Keratinocyte (primary cell): ENCODE measurements at regions not wholly inside any gene's neighbourhood (a gene's known extent, or its start where the extent isn't known, plus 50 kb on each side); places are given as distances from the start of the nearest gene placed in this dataset.

ENCODE experiments used
- DNase-seq: peaks from one replicate; pipeline ENCODE4 v3.0.0-alpha.2; 2011; ENCODE audit warnings: low read depth, missing footprints, low spot score
- FAIRE-seq: peaks from 2 replicates; lab custom pipeline; 2011; peaks lifted over from hg19 to GRCh38; lab: Jason Lieb, UNC
- H2AFZ ChIP-seq: 2 replicates; pipeline ENCODE4 v1.6.0; 2012; ENCODE audit warnings: low read length, control low read depth, inconsistent platforms; ENCODE audit not compliant: control insufficient read depth
- H3K27ac ChIP-seq: 2 replicates; pipeline ENCODE4 v1.5.1; 2011; ENCODE audit warnings: low read length; ENCODE audit not compliant: control insufficient read depth, insufficient read depth
- H3K27me3 ChIP-seq: 3 replicates; pipeline ENCODE4 v1.6.0; 2011; ENCODE audit warnings: low read length; ENCODE audit not compliant: control insufficient read depth, insufficient read depth; ENCODE audit errors: extremely low read depth
- H3K36me3 ChIP-seq, 2 experiments: 2 replicates in 1 of 2; 3 replicates in 1 of 2; pipeline ENCODE4 v1.5.1; 2011; ENCODE audit warnings: low read length in 2 of 2, mild to moderate bottlenecking in 1 of 2; ENCODE audit not compliant: control insufficient read depth in 2 of 2, insufficient read depth in 2 of 2; ENCODE audit errors: extremely low read depth in 1 of 2
- H3K4me1 ChIP-seq: 3 replicates; pipeline ENCODE4 v1.5.1; 2011; ENCODE audit warnings: low read length; ENCODE audit not compliant: control insufficient read depth, insufficient read depth; ENCODE audit errors: extremely low read depth
- H3K4me2 ChIP-seq: 3 replicates; pipeline ENCODE4 v1.6.0; 2011; ENCODE audit warnings: low read depth, low read length; ENCODE audit not compliant: control insufficient read depth, insufficient read depth; ENCODE audit errors: extremely low read depth
- H3K4me3 ChIP-seq, 3 experiments: fragments of 200-600 bp in 1 of 3; sonication (generic) in 1 of 3; 2 replicates in 2 of 3; 3 replicates in 1 of 3; pipeline ENCODE4 v1.5.1; 2011 to 2016; ENCODE audit warnings: low read length in 3 of 3, mild to moderate bottlenecking in 3 of 3, control low read depth in 2 of 3, inconsistent platforms in 1 of 3, low read depth in 1 of 3, mixed read lengths in 1 of 3, mixed run types in 1 of 3, moderate library complexity in 1 of 3; ENCODE audit not compliant: control insufficient read depth in 2 of 3, insufficient read depth in 2 of 3; ENCODE audit errors: extremely low read depth in 1 of 3
- H3K79me2 ChIP-seq: 2 replicates; pipeline ENCODE4 v1.6.0; 2012; ENCODE audit warnings: low read length; ENCODE audit not compliant: control insufficient read depth, insufficient read depth
- H3K9ac ChIP-seq: 3 replicates; pipeline ENCODE4 v1.6.0; 2011; ENCODE audit warnings: low read length; ENCODE audit not compliant: control insufficient read depth, insufficient read depth; ENCODE audit errors: extremely low read depth
- H3K9me1 ChIP-seq: 3 replicates; pipeline ENCODE4 v1.6.0; 2011; ENCODE audit warnings: low read length; ENCODE audit not compliant: control insufficient read depth, insufficient read depth; ENCODE audit errors: extremely low read depth
- H3K9me3 ChIP-seq: 2 replicates; pipeline ENCODE4 v1.5.1; 2012; ENCODE audit warnings: low read depth, low read length; ENCODE audit not compliant: control insufficient read depth
- H4K20me1 ChIP-seq: 3 replicates; pipeline ENCODE4 v1.6.0; 2011; ENCODE audit warnings: low read length; ENCODE audit not compliant: control insufficient read depth, insufficient read depth; ENCODE audit errors: extremely low read depth
- EZH2 ChIP-seq: IDR thresholded peaks from one replicate; pipeline ENCODE4 v1.6.1; 2012; ENCODE audit warnings: inconsistent platforms, mild to moderate bottlenecking, low read length, moderate library complexity
- dilution Hi-C: fragments of 300-500 bp; cut with MboI; formaldehyde crosslinking; loops from one replicate; pipeline ENCODE4 v1.7.0; 2020; ENCODE audit warnings: low sequenced_read_pairs; ENCODE audit not compliant: extremely low pct_ligation_motif_present
- TF ChIP-seq, protein P1 (sequence below), 3 experiments: IDR thresholded peaks in 1 of 3; conservative IDR thresholded peaks in 1 of 3; optimal IDR thresholded peaks in 1 of 3; 2 replicates in 2 of 3; 3 replicates in 1 of 3; pipeline versions ENCODE3 to v1.5.1; 2011; ENCODE audit warnings: low read length in 3 of 3, mild to moderate bottlenecking in 3 of 3, moderate library complexity in 2 of 3, control low read depth in 1 of 3, inconsistent platforms in 1 of 3; ENCODE audit not compliant: insufficient read depth in 2 of 3; ENCODE audit errors: extremely low read depth in 1 of 3

DNA sequence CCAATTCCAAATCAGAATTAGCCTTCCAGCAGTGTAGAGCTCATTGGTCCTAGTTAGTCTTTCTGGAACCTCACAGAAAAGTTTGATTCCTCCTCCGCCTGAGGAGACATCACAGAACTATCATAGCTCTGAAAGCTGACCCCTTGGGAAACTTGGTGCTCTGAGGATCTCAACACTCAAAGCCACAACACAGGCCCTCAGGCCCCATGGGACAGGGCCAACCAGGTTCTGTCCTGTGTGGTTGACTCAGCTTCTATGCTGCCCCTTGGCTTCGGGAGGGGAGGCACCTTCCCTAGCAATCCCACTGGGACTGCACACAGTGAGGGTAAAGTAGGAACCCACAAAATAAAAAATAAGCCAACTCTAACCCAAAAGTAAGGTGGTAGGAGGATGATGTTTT lies 237.5 kb upstream of the ECI2 start:
- no peak for TF ChIP-seq EZH2
- TF ChIP-seq, protein P1, sequence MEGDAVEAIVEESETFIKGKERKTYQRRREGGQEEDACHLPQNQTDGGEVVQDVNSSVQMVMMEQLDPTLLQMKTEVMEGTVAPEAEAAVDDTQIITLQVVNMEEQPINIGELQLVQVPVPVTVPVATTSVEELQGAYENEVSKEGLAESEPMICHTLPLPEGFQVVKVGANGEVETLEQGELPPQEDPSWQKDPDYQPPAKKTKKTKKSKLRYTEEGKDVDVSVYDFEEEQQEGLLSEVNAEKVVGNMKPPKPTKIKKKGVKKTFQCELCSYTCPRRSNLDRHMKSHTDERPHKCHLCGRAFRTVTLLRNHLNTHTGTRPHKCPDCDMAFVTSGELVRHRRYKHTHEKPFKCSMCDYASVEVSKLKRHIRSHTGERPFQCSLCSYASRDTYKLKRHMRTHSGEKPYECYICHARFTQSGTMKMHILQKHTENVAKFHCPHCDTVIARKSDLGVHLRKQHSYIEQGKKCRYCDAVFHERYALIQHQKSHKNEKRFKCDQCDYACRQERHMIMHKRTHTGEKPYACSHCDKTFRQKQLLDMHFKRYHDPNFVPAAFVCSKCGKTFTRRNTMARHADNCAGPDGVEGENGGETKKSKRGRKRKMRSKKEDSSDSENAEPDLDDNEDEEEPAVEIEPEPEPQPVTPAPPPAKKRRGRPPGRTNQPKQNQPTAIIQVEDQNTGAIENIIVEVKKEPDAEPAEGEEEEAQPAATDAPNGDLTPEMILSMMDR (optimal IDR thresholded peaks at IDR 0.05 in 1 of 3, IDR thresholded peaks at IDR 0.05 in 1 of 3, conservative IDR thresholded peaks at IDR 0.05 in 1 of 3; ENCODE audit: extremely low read depth in 1 of 3, insufficient read depth in 2 of 3, low read length in 3 of 3) = no peak
- Histone ChIP-seq H3K4me3 (no peak overlapping the region), H3K9me1 (no peaks in the 10 kb centered on the region), H3K36me3 (no peaks in the 10 kb centered on the region), H3K79me2 (no peaks in the 10 kb centered on the region), H2AFZ (no peak overlapping the region), H3K4me1 (peaks cover 18% of the 10 kb centered on the region), H3K4me2 (no peak overlapping the region), H3K27me3 (no peaks in the 10 kb centered on the region), H3K27ac (no peak overlapping the region), H3K9ac (no peak overlapping the region), H4K20me1 (no peaks in the 10 kb centered on the region), H3K9me3 (no peaks in the 10 kb centered on the region)
- FAIRE-seq = no peak
- DNase-seq = no peak
- dilution Hi-C loops = no loop called here

DNA sequence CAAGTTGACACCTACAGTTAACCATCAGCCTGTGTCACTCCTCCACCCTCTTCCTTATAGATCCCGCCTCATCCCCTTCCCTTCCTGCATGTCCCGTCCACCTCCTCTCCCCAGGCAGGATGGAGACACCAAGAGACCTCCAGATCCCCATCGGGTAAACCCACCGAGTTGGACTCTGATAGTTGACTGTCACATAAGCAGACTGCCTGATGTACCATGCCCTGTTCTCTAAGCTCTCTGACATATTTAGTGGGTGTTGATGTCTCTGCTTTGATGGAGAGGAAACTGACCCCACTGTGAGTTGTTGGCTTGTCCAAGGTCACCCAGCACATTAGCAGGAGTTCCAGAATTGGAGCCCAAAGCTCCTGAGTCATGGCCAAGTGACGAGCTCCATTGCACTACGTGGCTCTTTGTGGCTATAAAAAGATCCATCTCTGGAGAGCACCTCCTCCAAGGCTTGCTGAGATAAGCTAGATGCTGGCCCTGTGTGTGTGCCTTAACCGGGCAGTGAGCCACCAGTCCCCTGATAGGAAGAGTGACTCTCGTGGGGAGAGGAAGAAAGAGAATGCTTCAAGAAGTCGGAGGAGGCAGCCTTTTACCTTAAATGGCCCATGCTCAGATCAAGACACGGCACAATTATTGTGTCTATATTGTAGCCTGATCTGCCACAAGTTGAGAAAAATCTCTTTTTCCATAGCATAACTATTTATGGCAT lies 236.0 kb upstream of the ECI2 start:
- Histone ChIP-seq H3K27ac (no peak overlapping the region), H4K20me1 (no peaks in the 10 kb centered on the region), H3K4me2 (no peak overlapping the region), H3K9ac (no peak overlapping the region), H3K9me3 (no peaks in the 10 kb centered on the region), H3K9me1 (no peaks in the 10 kb centered on the region), H3K79me2 (no peaks in the 10 kb centered on the region), H3K36me3 (no peaks in the 10 kb centered on the region), H3K27me3 (no peaks in the 10 kb centered on the region), H2AFZ (no peak overlapping the region), H3K4me1 (peaks cover 18% of the 10 kb centered on the region), H3K4me3 (no peak overlapping the region)
- TF ChIP-seq, protein P1 (optimal IDR thresholded peaks at IDR 0.05 in 1 of 3, IDR thresholded peaks at IDR 0.05 in 1 of 3, conservative IDR thresholded peaks at IDR 0.05 in 1 of 3; ENCODE audit: extremely low read depth in 1 of 3, insufficient read depth in 2 of 3, low read length in 3 of 3) = no peak
- no peak for TF ChIP-seq EZH2
- DNase-seq (no peak), FAIRE-seq (no peak)
- dilution Hi-C loops = no loop called here
